NCI-H748 (cell line): ENCODE measurements at regions not wholly inside any gene's neighbourhood (a gene's known extent, or its start where the extent isn't known, plus 50 kb on each side); places are given as distances from the start of the nearest gene placed in this dataset.

Source experiments
- DNase-seq: peaks from one replicate; lab custom pipeline; 2025; ENCODE audit not compliant: unreplicated experiment; lab: John Stamatoyannopoulos, UW

- no peak for DNase-seq
Measured at GRCh38 chr13:80465321-80465720, 124.4 kb upstream of the SPRY2 start.

- DNase-seq, result peak; percentile 7
Measured at GRCh38 chr13:80463673-80464352, 122.9 kb upstream of the SPRY2 start.

- DNase-seq, result no peak
Measured at GRCh38 chr13:80462567-80462966, 121.6 kb upstream of the SPRY2 start.

GRCh38 chr13:80462037-80462436 is 121.1 kb upstream of the SPRY2 start:
- no peak for DNase-seq

- DNase-seq, result no peak
Measured at GRCh38 chr13:80458543-80458942, 117.6 kb upstream of the SPRY2 start.

- DNase-seq, result no peak
Measured at GRCh38 chr13:80454245-80454644, 113.3 kb upstream of the SPRY2 start.

- DNase-seq, result no peak
Measured at GRCh38 chr13:80452279-80452678, 111.4 kb upstream of the SPRY2 start.

- no peak for DNase-seq
Measured at GRCh38 chr13:80451641-80452040, 110.7 kb upstream of the SPRY2 start.

GRCh38 chr13:80450386-80450785 is 109.5 kb upstream of the SPRY2 start:
- no peak for DNase-seq

GRCh38 chr13:80448725-80449124 is 107.8 kb upstream of the SPRY2 start:
- DNase-seq, result no peak

GRCh38 chr13:80447747-80448146 is 106.8 kb upstream of the SPRY2 start:
- DNase-seq, result no peak

- DNase-seq, result no peak
Measured at GRCh38 chr13:80444240-80445015, 103.5 kb upstream of the SPRY2 start.

GRCh38 chr13:80442609-80443008 is 101.7 kb upstream of the SPRY2 start:
- no peak for DNase-seq

GRCh38 chr13:80441968-80442367 is 101.0 kb upstream of the SPRY2 start:
- DNase-seq, result no peak

GRCh38 chr13:80438521-80438920 is 97.6 kb upstream of the SPRY2 start:
- no peak for DNase-seq

- no peak for DNase-seq
Measured at GRCh38 chr13:80437231-80437630, 96.3 kb upstream of the SPRY2 start.

- no peak for DNase-seq
Measured at GRCh38 chr13:80436571-80437169, 95.7 kb upstream of the SPRY2 start.

GRCh38 chr13:80430561-80430960 is 89.6 kb upstream of the SPRY2 start:
- DNase-seq, result no peak

- DNase-seq, result no peak
Measured at GRCh38 chr13:80428349-80429096, 87.6 kb upstream of the SPRY2 start.

GRCh38 chr13:80419416-80419815 is 78.5 kb upstream of the SPRY2 start:
- no peak for DNase-seq

- DNase-seq, result no peak
Measured at GRCh38 chr13:80413611-80414010, 72.7 kb upstream of the SPRY2 start.

GRCh38 chr13:80408270-80408669 is 67.3 kb upstream of the SPRY2 start:
- DNase-seq, result no peak
